Activated naive CD4-positive, alpha-beta T cell treated with anti-CD3 and anti-CD28 coated beads, Interleukin-2, amount 50 U/mL, for 72 hours (primary cell): ENCODE measurements at regions not wholly inside any gene's neighbourhood (a gene's known extent, or its start where the extent isn't known, plus 50 kb on each side); places are given as distances from the start of the nearest gene placed in this dataset.
"Not testable (repeated sequence)": the region's sequence is repeated elsewhere in the genome, so short reads cannot be mapped to it uniquely, and the experiment has no call there.

Source experiments
- ATAC-seq, 2 donors: fragments of 150-1000 bp; cut with Tn5 transposase; 2 replicates each; pipeline ENCODE4 v1.10.0; 2021; ENCODE audit warnings: mild to moderate bottlenecking in 2 of 2, moderate library complexity in 2 of 2
- DNase-seq, 2 donors: peaks; one replicate each; pipeline ENCODE4 v3.0.0; 2021 to 2022; ENCODE audit warnings: low spot score in 2 of 2
- H3K27ac Mint-ChIP-seq, 2 donors: one replicate each; pipeline ENCODE4 v1.8.0; 2022; ENCODE audit warnings: mild to moderate bottlenecking in 2 of 2, mixed read lengths in 2 of 2
- H3K36me3 Mint-ChIP-seq, 2 donors: one replicate each; pipeline ENCODE4 v1.8.0; 2022; ENCODE audit warnings: mixed read lengths in 2 of 2
- H3K9me3 Mint-ChIP-seq, 2 donors: one replicate each; pipeline ENCODE4 v1.8.0; 2022; ENCODE audit warnings: mixed read lengths in 2 of 2

GRCh38 chr2:12620759-12621158 is 96.0 kb upstream of the TRIB2 start:
- no peak for DNase-seq
- Mint-ChIP-seq H3K9me3 (peaks cover 3 to 8% of the 10 kb centered on the region in 2 donors), H3K27ac (no peak overlapping the region), H3K36me3 (peaks cover 0 to 6% of the 10 kb centered on the region in 2 donors)
- ATAC-seq: peak in 1 of 2 donors; percentile 29

GRCh38 chr2:12623051-12623450 is 93.7 kb upstream of the TRIB2 start:
- DNase-seq: no peak
- H3K9me3 Mint-ChIP-seq: peaks cover 0 to 5% of the 10 kb centered on the region in 2 donors
- H3K27ac Mint-ChIP-seq: no peak overlapping the region
- no peak for ATAC-seq
- H3K36me3 Mint-ChIP-seq: peaks cover 0 to 6% of the 10 kb centered on the region in 2 donors

DNA sequence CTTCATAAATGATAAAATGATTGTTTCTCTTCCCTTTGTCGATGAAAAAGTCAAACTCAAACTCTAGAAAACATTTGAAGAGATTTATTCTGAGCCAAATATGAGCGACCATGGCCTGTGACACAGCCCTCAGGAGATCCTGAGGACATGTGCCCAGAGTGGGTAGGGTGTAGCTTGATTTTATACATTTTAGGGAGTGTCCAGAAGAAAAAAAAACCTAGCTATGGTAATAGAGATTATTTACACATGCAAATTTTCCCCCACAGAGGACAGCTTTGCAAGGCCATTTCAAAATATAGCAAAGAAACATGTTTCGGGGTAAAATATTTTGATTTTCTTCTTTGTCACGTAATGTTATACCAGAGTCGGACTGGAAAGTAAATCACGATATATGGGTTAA is 92.4 kb upstream of the TRIB2 start:
- H3K9me3 Mint-ChIP-seq: peaks cover 0 to 5% of the 10 kb centered on the region in 2 donors

DNA sequence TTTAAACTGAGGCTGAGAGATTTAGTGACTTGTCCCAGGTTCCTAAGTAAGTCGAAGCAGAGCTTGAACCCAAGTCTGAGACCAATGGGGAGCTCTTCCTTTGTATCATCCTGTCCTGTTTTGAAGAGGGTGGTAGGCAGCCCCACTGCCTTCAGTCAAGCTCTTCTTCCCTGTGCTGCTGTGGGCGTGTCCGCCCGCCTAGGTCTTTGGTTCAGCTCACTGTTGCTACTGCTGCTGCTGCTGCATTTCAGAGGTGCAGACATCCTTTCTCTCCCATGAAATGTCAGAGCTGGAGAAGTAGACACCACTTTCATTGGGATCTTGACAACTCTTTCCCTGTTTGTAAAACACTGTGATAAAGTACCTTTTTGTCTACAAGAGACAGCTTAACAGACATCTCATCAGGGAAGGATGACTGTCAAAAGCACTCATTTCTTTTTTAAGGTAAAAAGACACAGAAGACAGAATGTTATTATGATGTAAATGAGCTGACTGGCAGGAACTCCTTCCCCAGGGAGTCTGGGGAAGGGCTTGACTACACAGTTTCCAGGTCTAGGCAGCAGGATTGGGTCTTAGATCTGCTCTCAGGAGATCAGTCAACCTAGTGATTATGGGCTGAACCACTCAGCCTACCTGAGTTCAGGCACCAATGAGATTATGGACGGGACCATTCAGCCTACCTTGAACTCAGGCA is 91.7 kb upstream of the TRIB2 start:
- peak overlapping the region in 1 of 2 donors; percentile 75 for H3K27ac Mint-ChIP-seq
- H3K9me3 Mint-ChIP-seq: no peaks in the 10 kb centered on the region
- H3K36me3 Mint-ChIP-seq: no peaks in the 10 kb centered on the region

More for the DNA sequence above, 92.4 kb upstream of the TRIB2 start:
- Mint-ChIP-seq H3K36me3 (peaks cover 0 to 4% of the 10 kb centered on the region in 2 donors), H3K27ac (no peak overlapping the region)
- DNase-seq (no peak), ATAC-seq (no peak)

DNA sequence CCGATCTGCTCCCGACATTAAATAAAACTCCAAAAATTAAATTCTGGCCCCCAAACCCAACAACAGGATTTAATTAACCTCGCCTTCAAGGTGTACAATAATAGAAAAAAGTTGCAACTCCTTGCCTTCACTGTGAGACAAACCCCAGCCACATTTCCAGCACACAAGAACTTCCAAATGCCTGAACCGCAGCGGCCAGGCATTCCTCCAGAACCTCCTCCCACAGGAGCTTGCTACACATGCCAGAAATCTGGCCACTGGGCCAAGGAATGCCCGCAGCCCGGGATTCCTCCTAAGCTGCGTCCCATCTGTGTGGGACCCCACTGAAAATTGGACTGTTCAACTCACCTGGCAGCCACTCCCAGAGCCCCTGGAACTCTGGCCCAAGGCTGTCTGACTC is 88.2 kb upstream of the TRIB2 start:
- not testable (repeated sequence) for ATAC-seq, H3K36me3 Mint-ChIP-seq

More for the DNA sequence above, 91.7 kb upstream of the TRIB2 start:
- DNase-seq (no peak), ATAC-seq (no peak)

GRCh38 chr2:12636837-12637581 is 79.7 kb upstream of the TRIB2 start:
- H3K9me3 Mint-ChIP-seq: peaks cover 3 to 13% of the 10 kb centered on the region in 2 donors
- H3K27ac Mint-ChIP-seq: peak overlapping the region in 1 of 2 donors; percentile 47
- H3K36me3 Mint-ChIP-seq: no peaks in the 10 kb centered on the region
- no peak for DNase-seq
- ATAC-seq: peak in 1 of 2 donors; percentile 77

More for the DNA sequence above, 88.2 kb upstream of the TRIB2 start:
- not testable (repeated sequence) for H3K27ac Mint-ChIP-seq, DNase-seq, H3K9me3 Mint-ChIP-seq

DNA sequence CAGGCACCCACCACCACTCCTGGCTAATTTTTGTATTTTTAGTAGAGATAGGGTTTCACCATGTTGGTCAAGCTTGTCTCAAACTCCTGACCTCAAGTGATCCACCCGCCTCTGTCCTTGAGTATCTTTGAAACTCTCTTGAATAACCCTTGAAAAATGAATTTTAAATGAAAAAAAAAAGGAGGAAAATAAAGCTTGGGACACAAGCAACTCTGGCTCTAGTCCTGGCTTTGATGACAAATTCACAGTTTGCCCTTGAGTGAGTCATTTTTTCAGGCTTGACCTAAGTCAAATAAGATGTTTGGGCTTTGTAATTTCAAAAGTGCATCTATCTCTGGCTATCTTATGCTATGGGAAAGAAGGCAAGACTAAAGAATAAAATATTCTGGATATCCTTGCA is 79.0 kb upstream of the TRIB2 start:
- H3K9me3 Mint-ChIP-seq: peaks cover 3 to 13% of the 10 kb centered on the region in 2 donors
- peak overlapping the region in 1 of 2 donors; percentile 62 for H3K27ac Mint-ChIP-seq
- DNase-seq (no peak), ATAC-seq (peak; percentile 49 to 59)
- no peaks in the 10 kb centered on the region for H3K36me3 Mint-ChIP-seq

DNA sequence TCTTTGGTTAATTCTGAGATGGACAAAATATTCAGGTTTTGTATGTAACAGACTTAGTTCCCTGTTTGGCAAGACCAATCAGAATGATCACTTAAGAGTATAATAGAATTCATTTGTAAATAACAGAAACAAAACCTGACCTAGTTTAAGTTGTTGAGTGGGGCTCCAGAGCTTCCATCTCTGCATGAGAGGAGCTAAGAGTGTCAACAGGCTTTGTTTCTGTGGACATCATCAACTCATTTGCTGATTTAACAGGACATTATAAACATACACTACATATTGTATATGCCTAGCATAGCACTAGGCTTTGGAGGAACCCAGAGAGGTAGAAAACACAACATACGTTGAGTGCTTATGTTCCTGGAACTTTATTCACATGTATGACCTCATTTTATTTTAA is 75.3 kb upstream of the TRIB2 start:
- H3K27ac Mint-ChIP-seq: no peak overlapping the region
- peaks cover 10 to 30% of the 10 kb centered on the region in 2 donors for H3K9me3 Mint-ChIP-seq
- H3K36me3 Mint-ChIP-seq: peaks cover 15 to 22% of the 10 kb centered on the region in 2 donors
- ATAC-seq (no peak), DNase-seq (no peak)

- H3K9me3 Mint-ChIP-seq: peaks cover 14 to 28% of the 10 kb centered on the region in 2 donors
- no peak overlapping the region for H3K27ac Mint-ChIP-seq
- ATAC-seq: no peak
- peaks cover 15 to 28% of the 10 kb centered on the region in 2 donors for H3K36me3 Mint-ChIP-seq
- DNase-seq: no peak
These were observed 74.4 kb upstream of the TRIB2 start for GRCh38 chr2:12642332-12642731.

- H3K9me3 Mint-ChIP-seq: peaks cover 14 to 28% of the 10 kb centered on the region in 2 donors
- H3K27ac Mint-ChIP-seq: no peak overlapping the region
- peaks cover 15 to 28% of the 10 kb centered on the region in 2 donors for H3K36me3 Mint-ChIP-seq
- no peak for ATAC-seq
- DNase-seq: no peak
These were observed 73.9 kb upstream of the TRIB2 start for GRCh38 chr2:12642859-12643258.

- no peak for ATAC-seq
- DNase-seq: no peak
- no peak overlapping the region for H3K27ac Mint-ChIP-seq
- H3K9me3 Mint-ChIP-seq: peaks cover 11 to 15% of the 10 kb centered on the region in 2 donors
- peaks cover 11 to 21% of the 10 kb centered on the region in 2 donors for H3K36me3 Mint-ChIP-seq
These were observed 66.9 kb upstream of the TRIB2 start for GRCh38 chr2:12649602-12650400.

DNA sequence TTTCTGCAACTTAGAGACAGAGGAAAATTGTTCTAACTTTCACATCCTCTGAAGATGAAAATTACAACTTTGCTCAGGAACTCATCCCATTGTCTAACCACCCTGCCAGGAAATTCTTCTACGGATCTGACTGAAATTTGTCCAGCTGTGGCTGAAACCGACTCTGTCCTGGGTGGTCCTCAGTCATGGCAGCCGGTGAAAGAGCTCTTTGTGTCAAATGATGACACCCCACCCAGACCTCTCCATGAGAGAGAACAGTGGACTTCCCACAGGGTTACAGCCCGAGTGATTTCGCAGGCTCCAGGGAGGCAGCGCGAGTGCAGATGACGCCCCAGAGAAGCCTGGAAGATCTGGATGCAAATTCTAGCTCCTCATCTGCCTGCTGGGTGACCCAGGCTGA is 65.1 kb upstream of the TRIB2 start:
- no peak for ATAC-seq
- H3K9me3 Mint-ChIP-seq: peaks cover 2 to 4% of the 10 kb centered on the region in 2 donors
- DNase-seq: no peak
- H3K36me3 Mint-ChIP-seq: peaks cover 4% of the 10 kb centered on the region in 2 donors
- no peak overlapping the region for H3K27ac Mint-ChIP-seq

DNA sequence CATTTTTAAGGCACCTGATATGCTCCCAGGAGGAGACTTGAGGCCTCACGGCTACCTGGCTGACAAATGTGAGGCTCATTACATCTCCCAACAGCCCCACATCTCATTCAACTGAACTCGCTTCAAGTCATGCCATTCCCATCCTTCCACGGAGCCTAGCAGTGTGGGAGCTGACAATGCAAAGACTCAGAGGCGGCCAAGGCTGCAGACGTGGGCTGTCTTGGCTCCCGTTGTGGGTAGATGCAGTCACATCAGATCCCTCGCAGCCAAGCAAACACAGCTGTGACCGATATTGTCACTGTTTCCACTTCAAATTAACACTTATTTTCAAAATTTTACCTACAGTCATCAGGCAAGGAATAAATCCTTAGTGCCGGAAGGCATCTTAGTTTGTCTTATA is 64.0 kb upstream of the TRIB2 start:
- Mint-ChIP-seq H3K36me3 (peaks cover 4 to 6% of the 10 kb centered on the region in 2 donors), H3K27ac (no peak overlapping the region), H3K9me3 (peaks cover 0 to 7% of the 10 kb centered on the region in 2 donors)
- ATAC-seq (no peak), DNase-seq (no peak)

GRCh38 chr2:12657560-12657959 is 59.2 kb upstream of the TRIB2 start:
- ATAC-seq (no peak), DNase-seq (no peak)
- Mint-ChIP-seq H3K27ac (peak overlapping the region in 1 of 2 donors; percentile 80), H3K9me3 (peaks cover 0 to 11% of the 10 kb centered on the region in 2 donors), H3K36me3 (peaks cover 4 to 6% of the 10 kb centered on the region in 2 donors)

GRCh38 chr2:12658310-12658945 is 58.3 kb upstream of the TRIB2 start:
- no peak overlapping the region for H3K27ac Mint-ChIP-seq
- peaks cover 0 to 11% of the 10 kb centered on the region in 2 donors for H3K9me3 Mint-ChIP-seq
- ATAC-seq: peak in 1 of 2 donors; percentile 64

DNA sequence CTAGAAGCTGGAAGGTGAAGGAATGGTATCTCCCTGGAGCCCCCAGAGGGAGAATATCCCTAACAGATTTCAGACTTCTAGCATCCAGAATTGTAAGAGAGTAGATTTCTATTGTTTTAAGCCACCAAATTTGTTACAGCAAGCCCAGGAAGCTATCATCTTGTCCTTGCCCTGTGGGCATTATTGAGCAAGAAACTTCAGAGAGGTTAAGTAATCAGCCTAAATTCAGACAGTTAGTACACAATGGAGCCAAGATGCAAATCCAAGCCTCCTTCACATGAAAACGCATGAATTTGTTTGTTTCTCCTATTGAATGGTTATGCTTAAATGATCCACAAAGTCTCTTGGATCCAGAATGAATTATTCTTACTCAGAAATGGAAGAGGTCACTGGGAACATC is 55.2 kb upstream of the TRIB2 start:
- Mint-ChIP-seq H3K36me3 (peaks cover 9 to 11% of the 10 kb centered on the region in 2 donors), H3K27ac (no peak overlapping the region), H3K9me3 (peaks cover 13 to 16% of the 10 kb centered on the region in 2 donors)
- DNase-seq (no peak), ATAC-seq (no peak)

More at GRCh38 chr2:12658310-12658945, 58.3 kb upstream of the TRIB2 start:
- peaks cover 4 to 6% of the 10 kb centered on the region in 2 donors for H3K36me3 Mint-ChIP-seq
- no peak for DNase-seq
